ENCODE measurements at regions not wholly inside any gene's neighbourhood (a gene's known extent, or its start where the extent isn't known, plus 50 kb on each side); places are given as distances from the start of the nearest gene placed in this dataset.

GRCh38 chr17:73694491-73694890 lies 50.2 kb upstream of the SDK2 start:
- in situ Hi-C loops (cut with HindIII; ENCODE audit: low pct_unique_long_range_greater_than_20kb, low sequenced_read_pairs) = no loop called here
- no peak for TF ChIP-seq JUND (IDR thresholded peaks at IDR 0.05; ENCODE audit: low read depth)
- DNase-seq (ENCODE audit: low read depth in 1 of 2, low spot score in 1 of 2) = no peak

- in situ Hi-C loops (cut with HindIII; ENCODE audit: low pct_unique_long_range_greater_than_20kb, low sequenced_read_pairs) = no loop called here
- no peak for DNase-seq (ENCODE audit: low read depth in 1 of 2, low spot score in 1 of 2)
- no peak for TF ChIP-seq JUND (IDR thresholded peaks at IDR 0.05; ENCODE audit: low read depth)
These were observed 50.9 kb upstream of the SDK2 start for GRCh38 chr17:73695035-73695738.

GRCh38 chr17:73696251-73696650 lies 52.0 kb upstream of the SDK2 start:
- in situ Hi-C loops (cut with HindIII; ENCODE audit: low pct_unique_long_range_greater_than_20kb, low sequenced_read_pairs) = no loop called here
- DNase-seq (ENCODE audit: low read depth in 1 of 2, low spot score in 1 of 2) = no peak
- TF ChIP-seq JUND (IDR thresholded peaks at IDR 0.05; ENCODE audit: low read depth) = no peak

- in situ Hi-C loops (cut with HindIII; ENCODE audit: low pct_unique_long_range_greater_than_20kb, low sequenced_read_pairs) = no loop called here
- TF ChIP-seq JUND (IDR thresholded peaks at IDR 0.05; ENCODE audit: low read depth) = no peak
- peak; percentile 28 to 53 for DNase-seq (ENCODE audit: low read depth in 1 of 2, low spot score in 1 of 2)
These were observed 53.6 kb upstream of the SDK2 start for GRCh38 chr17:73697872-73698271.

GRCh38 chr17:73698966-73699365 lies 54.7 kb upstream of the SDK2 start:
- in situ Hi-C loops (cut with HindIII; ENCODE audit: low pct_unique_long_range_greater_than_20kb, low sequenced_read_pairs) = no loop called here
- no peak for TF ChIP-seq JUND (IDR thresholded peaks at IDR 0.05; ENCODE audit: low read depth)
- DNase-seq (ENCODE audit: low read depth in 1 of 2, low spot score in 1 of 2) = no peak

- no peak for DNase-seq (ENCODE audit: low read depth in 1 of 2, low spot score in 1 of 2)
- TF ChIP-seq JUND (IDR thresholded peaks at IDR 0.05; ENCODE audit: low read depth) = no peak
- in situ Hi-C loops (cut with HindIII; ENCODE audit: low pct_unique_long_range_greater_than_20kb, low sequenced_read_pairs) = no loop called here
These were observed 57.5 kb upstream of the SDK2 start for GRCh38 chr17:73701701-73702100.

GRCh38 chr17:73703192-73703591 lies 58.9 kb upstream of the SDK2 start:
- DNase-seq (ENCODE audit: low read depth in 1 of 2, low spot score in 1 of 2) = no peak
- in situ Hi-C loops (cut with HindIII; ENCODE audit: low pct_unique_long_range_greater_than_20kb, low sequenced_read_pairs) = no loop called here
- no peak for TF ChIP-seq JUND (IDR thresholded peaks at IDR 0.05; ENCODE audit: low read depth)

- DNase-seq (ENCODE audit: low read depth in 1 of 2, low spot score in 1 of 2) = no peak
- TF ChIP-seq JUND (IDR thresholded peaks at IDR 0.05; ENCODE audit: low read depth) = no peak
- in situ Hi-C loops (cut with HindIII; ENCODE audit: low pct_unique_long_range_greater_than_20kb, low sequenced_read_pairs) = no loop called here
These were observed 59.7 kb upstream of the SDK2 start for GRCh38 chr17:73703917-73704316.

GRCh38 chr17:73705594-73705993 lies 61.3 kb upstream of the SDK2 start:
- no peak for TF ChIP-seq JUND (IDR thresholded peaks at IDR 0.05; ENCODE audit: low read depth)
- no peak for DNase-seq (ENCODE audit: low read depth in 1 of 2, low spot score in 1 of 2)
- in situ Hi-C loops (cut with HindIII; ENCODE audit: low pct_unique_long_range_greater_than_20kb, low sequenced_read_pairs) = no loop called here

- in situ Hi-C loops (cut with HindIII; ENCODE audit: low pct_unique_long_range_greater_than_20kb, low sequenced_read_pairs) = no loop called here
- DNase-seq (ENCODE audit: low read depth in 1 of 2, low spot score in 1 of 2) = no peak
These were observed 62.2 kb upstream of the SDK2 start for GRCh38 chr17:73706428-73706827.

GRCh38 chr17:73706858-73707257 lies 62.6 kb upstream of the SDK2 start:
- TF ChIP-seq JUND (IDR thresholded peaks at IDR 0.05; ENCODE audit: low read depth) = no peak
- DNase-seq (ENCODE audit: low read depth in 1 of 2, low spot score in 1 of 2) = no peak
- in situ Hi-C loops (cut with HindIII; ENCODE audit: low pct_unique_long_range_greater_than_20kb, low sequenced_read_pairs) = no loop called here

More at GRCh38 chr17:73706428-73706827, 62.2 kb upstream of the SDK2 start:
- TF ChIP-seq JUND (IDR thresholded peaks at IDR 0.05; ENCODE audit: low read depth) = no peak

GRCh38 chr17:73707358-73707757 lies 63.1 kb upstream of the SDK2 start:
- in situ Hi-C loops (cut with HindIII; ENCODE audit: low pct_unique_long_range_greater_than_20kb, low sequenced_read_pairs) = no loop called here
- no peak for DNase-seq (ENCODE audit: low read depth in 1 of 2, low spot score in 1 of 2)
- no peak for TF ChIP-seq JUND (IDR thresholded peaks at IDR 0.05; ENCODE audit: low read depth)

GRCh38 chr17:73710095-73710592 lies 65.9 kb upstream of the SDK2 start:
- in situ Hi-C loops (cut with HindIII; ENCODE audit: low pct_unique_long_range_greater_than_20kb, low sequenced_read_pairs) = no loop called here
- DNase-seq (ENCODE audit: low read depth in 1 of 2, low spot score in 1 of 2) = peak; percentile 49 to 74
- TF ChIP-seq JUND (IDR thresholded peaks at IDR 0.05; ENCODE audit: low read depth) = no peak

GRCh38 chr17:73711184-73711583 lies 66.9 kb upstream of the SDK2 start:
- no peak for TF ChIP-seq JUND (IDR thresholded peaks at IDR 0.05; ENCODE audit: low read depth)
- in situ Hi-C loops (cut with HindIII; ENCODE audit: low pct_unique_long_range_greater_than_20kb, low sequenced_read_pairs) = no loop called here
- no peak for DNase-seq (ENCODE audit: low read depth in 1 of 2, low spot score in 1 of 2)

Measured in T47D (cell line).